ENCODE measurements at regions not wholly inside any gene's neighbourhood (a gene's known extent, or its start where the extent isn't known, plus 50 kb on each side); places are given as distances from the start of the nearest gene placed in this dataset.

DNA sequence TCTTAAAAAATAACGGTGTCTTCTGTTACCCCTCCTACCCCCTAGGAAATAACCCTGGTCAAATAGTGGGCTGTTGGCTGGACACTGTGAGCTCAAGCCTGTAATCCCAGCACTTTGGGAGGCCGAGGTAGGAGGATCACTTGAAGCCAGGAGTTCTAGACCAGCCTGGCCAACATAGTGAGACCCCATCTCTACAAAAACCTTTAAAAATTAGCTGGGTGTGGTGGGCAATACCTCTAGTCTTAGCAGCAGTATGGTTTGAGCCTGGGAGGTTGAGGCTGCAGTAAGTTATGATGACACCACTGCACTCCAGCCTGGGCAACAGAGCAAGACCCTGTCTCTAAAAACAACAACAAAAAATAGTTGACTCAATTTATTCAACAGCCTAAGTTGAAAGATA lies 453.7 kb downstream of the SIPA1L2 start:
- TF ChIP-seq SIN3A (IDR thresholded peaks at IDR 0.05; ENCODE audit: borderline replicate concordance, low read depth, low read length), result no peak
- no peak for TF ChIP-seq POLR2AphosphoS5 (IDR thresholded peaks at IDR 0.05; ENCODE audit: low read depth, low read length)

All from SK-N-SH (cell line).